Upper lobe of left lung (tissue), 4 donors: ENCODE measurements at regions not wholly inside any gene's neighbourhood (a gene's known extent, or its start where the extent isn't known, plus 50 kb on each side); places are given as distances from the start of the nearest gene placed in this dataset.

Experiments
- EP300 ChIP-seq, 4 donors: sonication (generic); formaldehyde crosslinking; IDR thresholded peaks; one replicate each; pipeline ENCODE4 v1.5.1; 2017; ENCODE audit warnings: antibody characterized with exemption in 4 of 4, control low read depth in 2 of 4
- POLR2A ChIP-seq, 4 donors: fragments of 450-650 bp; IDR thresholded peaks; one replicate each; pipeline ENCODE4 v1.5.1; 2016 to 2017; ENCODE audit warnings: antibody characterized with exemption in 4 of 4, mild to moderate bottlenecking in 2 of 4
- POLR2AphosphoS5 ChIP-seq, 2 donors: sonication (generic); formaldehyde crosslinking; IDR thresholded peaks; one replicate each; pipeline ENCODE4 v1.5.1; 2017; ENCODE audit warnings: antibody characterized with exemption in 2 of 2
- TF ChIP-seq, protein P1 (sequence below), 6 experiments: fragments of 450-650 bp in 4 of 6; fragments of 200-600 bp in 2 of 6; sonication (generic) in 2 of 6; IDR thresholded peaks; one replicate each; pipeline ENCODE4 v1.5.1; 2016 to 2019; ENCODE audit warnings: antibody characterized with exemption in 6 of 6

DNA sequence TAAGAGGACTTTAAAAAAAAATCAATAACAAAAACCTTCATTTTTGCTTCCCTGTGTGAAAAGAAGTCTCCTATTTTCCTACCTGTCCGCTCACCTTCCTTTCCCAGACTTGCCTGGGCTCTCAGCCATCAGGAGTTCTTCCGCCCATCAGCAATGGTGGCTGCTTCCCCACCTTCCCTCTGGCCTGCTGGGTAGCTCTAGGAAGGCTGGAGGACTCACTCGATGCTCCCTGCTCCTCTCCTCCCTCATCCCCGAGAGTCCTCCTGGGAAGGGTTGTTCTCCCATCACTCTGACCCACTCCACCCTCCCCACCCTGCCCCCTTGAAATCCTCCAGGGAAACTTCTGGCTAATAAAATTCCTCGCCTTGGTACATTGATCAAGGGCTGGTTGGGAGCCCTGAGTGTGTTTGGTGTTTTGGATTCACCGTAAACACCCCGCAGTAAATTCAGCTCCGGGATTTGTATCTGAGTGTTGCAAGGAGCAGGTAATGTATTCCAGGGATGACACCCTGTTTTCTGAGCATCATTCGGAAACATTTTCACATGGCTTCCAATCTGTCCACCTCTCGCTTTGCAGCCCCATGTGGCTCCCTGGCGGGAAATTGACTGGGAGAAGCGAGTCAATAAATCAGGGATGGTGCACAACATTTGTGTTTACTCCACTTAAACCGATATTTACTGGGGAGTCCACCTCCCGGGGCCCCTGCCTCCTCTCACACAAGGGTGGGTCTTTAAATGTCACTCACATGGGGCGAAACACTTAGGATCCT lies 126.4 kb upstream of the SDK1 start:
- TF ChIP-seq EP300 (IDR thresholded peaks at IDR 0.05) (no peak), POLR2AphosphoS5 (IDR thresholded peaks at IDR 0.05) (no peak), POLR2A (IDR thresholded peaks at IDR 0.05) (no peak)
- TF ChIP-seq, protein P1, sequence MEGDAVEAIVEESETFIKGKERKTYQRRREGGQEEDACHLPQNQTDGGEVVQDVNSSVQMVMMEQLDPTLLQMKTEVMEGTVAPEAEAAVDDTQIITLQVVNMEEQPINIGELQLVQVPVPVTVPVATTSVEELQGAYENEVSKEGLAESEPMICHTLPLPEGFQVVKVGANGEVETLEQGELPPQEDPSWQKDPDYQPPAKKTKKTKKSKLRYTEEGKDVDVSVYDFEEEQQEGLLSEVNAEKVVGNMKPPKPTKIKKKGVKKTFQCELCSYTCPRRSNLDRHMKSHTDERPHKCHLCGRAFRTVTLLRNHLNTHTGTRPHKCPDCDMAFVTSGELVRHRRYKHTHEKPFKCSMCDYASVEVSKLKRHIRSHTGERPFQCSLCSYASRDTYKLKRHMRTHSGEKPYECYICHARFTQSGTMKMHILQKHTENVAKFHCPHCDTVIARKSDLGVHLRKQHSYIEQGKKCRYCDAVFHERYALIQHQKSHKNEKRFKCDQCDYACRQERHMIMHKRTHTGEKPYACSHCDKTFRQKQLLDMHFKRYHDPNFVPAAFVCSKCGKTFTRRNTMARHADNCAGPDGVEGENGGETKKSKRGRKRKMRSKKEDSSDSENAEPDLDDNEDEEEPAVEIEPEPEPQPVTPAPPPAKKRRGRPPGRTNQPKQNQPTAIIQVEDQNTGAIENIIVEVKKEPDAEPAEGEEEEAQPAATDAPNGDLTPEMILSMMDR (IDR thresholded peaks at IDR 0.05), result no peak
